NB4 (cell line): ENCODE measurements at regions not wholly inside any gene's neighbourhood (a gene's known extent, or its start where the extent isn't known, plus 50 kb on each side); places are given as distances from the start of the nearest gene placed in this dataset.

Source experiments
- POLR2A ChIP-seq: IDR thresholded peaks from 2 replicates; pipeline ENCODE4 v1.6.1; 2011; ENCODE audit warnings: mild to moderate bottlenecking; ENCODE audit not compliant: insufficient read length; ENCODE audit errors: extremely low read depth
- TF ChIP-seq, protein P1 (sequence below): IDR thresholded peaks from one replicate; pipeline ENCODE4 v1.5.1; 2012; ENCODE audit warnings: low read depth, low read length

DNA sequence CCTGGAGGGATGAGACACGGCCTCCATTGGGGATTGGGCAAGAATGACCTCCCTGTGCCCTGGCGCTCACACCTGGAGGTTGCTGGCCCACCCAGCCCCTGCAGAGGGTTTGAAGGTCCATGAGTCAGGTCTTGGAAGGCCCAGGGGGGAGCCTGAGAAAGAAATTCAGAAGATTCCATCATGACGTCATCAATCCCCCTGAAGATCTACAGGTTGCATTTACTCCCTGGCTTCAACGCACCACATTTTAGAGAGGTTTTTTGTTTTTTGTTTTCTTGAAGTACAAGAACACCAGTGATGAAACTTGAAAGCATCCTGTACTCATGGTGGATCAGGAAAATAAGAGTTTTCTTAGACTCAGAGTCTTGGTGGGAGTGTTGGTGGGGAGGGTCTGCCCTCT is 82.4 kb upstream of the SLC25A33 start:
- TF ChIP-seq, protein P1, sequence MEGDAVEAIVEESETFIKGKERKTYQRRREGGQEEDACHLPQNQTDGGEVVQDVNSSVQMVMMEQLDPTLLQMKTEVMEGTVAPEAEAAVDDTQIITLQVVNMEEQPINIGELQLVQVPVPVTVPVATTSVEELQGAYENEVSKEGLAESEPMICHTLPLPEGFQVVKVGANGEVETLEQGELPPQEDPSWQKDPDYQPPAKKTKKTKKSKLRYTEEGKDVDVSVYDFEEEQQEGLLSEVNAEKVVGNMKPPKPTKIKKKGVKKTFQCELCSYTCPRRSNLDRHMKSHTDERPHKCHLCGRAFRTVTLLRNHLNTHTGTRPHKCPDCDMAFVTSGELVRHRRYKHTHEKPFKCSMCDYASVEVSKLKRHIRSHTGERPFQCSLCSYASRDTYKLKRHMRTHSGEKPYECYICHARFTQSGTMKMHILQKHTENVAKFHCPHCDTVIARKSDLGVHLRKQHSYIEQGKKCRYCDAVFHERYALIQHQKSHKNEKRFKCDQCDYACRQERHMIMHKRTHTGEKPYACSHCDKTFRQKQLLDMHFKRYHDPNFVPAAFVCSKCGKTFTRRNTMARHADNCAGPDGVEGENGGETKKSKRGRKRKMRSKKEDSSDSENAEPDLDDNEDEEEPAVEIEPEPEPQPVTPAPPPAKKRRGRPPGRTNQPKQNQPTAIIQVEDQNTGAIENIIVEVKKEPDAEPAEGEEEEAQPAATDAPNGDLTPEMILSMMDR, result no peak
- TF ChIP-seq POLR2A, result no peak
